K562 (cell line): ENCODE measurements at regions not wholly inside any gene's neighbourhood (a gene's known extent, or its start where the extent isn't known, plus 50 kb on each side); places are given as distances from the start of the nearest gene placed in this dataset.

Source experiments
- ATAC-seq: fragments of 200-7000 bp; cut with Tn5 transposase; 3 replicates; pipeline ENCODE4 v1.9.1; 2020; ENCODE audit warnings: moderate library complexity
- BruUV-seq: library from RNA; stranded (reverse); fragments of 400-500 nt; replicated peaks from 2 replicates; lab custom pipeline; 2021; lab: Mats Ljungman, UMichigan
- CTCF ChIA-PET: fragments of 300-600 bp; formaldehyde crosslinking; extraction: SDS; loops from one replicate; lab custom pipeline; 2021; ENCODE audit warnings: low intra/inter-chr PET ratio; lab: Yijun Ruan, JAX
- POLR2A ChIA-PET: fragments of 300-600, 350-650 bp; sonication (Branson Sonifier 250); formaldehyde crosslinking; extraction: SDS; loops from one replicate; lab custom pipeline; 2021; ENCODE audit warnings: antibody characterized with exemption, inconsistent platforms; lab: Yijun Ruan, JAX
- DNase-seq, 4 experiments: peaks; one replicate each; pipeline versions ENCODE4 v3.0.0 to v3.0.0-alpha.2; 2011 to 2018; ENCODE audit warnings: low spot score in 3 of 4, mixed read lengths in 3 of 4; ENCODE audit errors: extremely low read depth in 1 of 4
- FAIRE-seq: peaks from 2 replicates; lab custom pipeline; 2011; peaks lifted over from hg19 to GRCh38; lab: Jason Lieb, UNC
- H2AFZ ChIP-seq: 2 replicates; pipeline ENCODE4 v1.6.0; 2011; ENCODE audit warnings: low read depth, low read length, control low read depth, inconsistent platforms
- H3K27ac ChIP-seq: fragments of 200-600 bp; 3 replicates; pipeline ENCODE4 v1.8.0; 2011; ENCODE audit warnings: low read depth, mild to moderate bottlenecking, control low read depth, inconsistent platforms, low read length, moderate library complexity, mixed read lengths; ENCODE audit errors: extremely low read depth
- H3K27me3 ChIP-seq, 2 experiments: fragments of 300-600 bp in 1 of 2; 2 replicates in 1 of 2; 3 replicates in 1 of 2; pipeline versions ENCODE4 v1.6.0 to v1.8.0; 2011; ENCODE audit warnings: inconsistent platforms in 2 of 2, low read length in 2 of 2, mild to moderate bottlenecking in 1 of 2, mixed read lengths in 1 of 2, moderate library complexity in 1 of 2; ENCODE audit not compliant: control insufficient read depth in 2 of 2, insufficient read depth in 2 of 2
- H3K36me3 ChIP-seq: fragments of 300-600 bp; 3 replicates; pipeline ENCODE4 v1.8.0; 2011; ENCODE audit warnings: mild to moderate bottlenecking, low read length, inconsistent platforms; ENCODE audit not compliant: control insufficient read depth, insufficient read depth
- H3K4me1 ChIP-seq, 2 experiments: fragments of 200-600 bp in 1 of 2; replicated peaks in 1 of 2; 2 replicates in 1 of 2; 3 replicates in 1 of 2; pipeline versions ENCODE4 v1.5.1 to v1.8.0; 2011; ENCODE audit warnings: inconsistent platforms in 2 of 2, low read length in 2 of 2, mild to moderate bottlenecking in 1 of 2, mixed read lengths in 1 of 2, moderate library complexity in 1 of 2; ENCODE audit not compliant: control insufficient read depth in 2 of 2, insufficient read depth in 2 of 2
- H3K4me2 ChIP-seq: 2 replicates; pipeline ENCODE4 v1.6.1; 2011; ENCODE audit warnings: low read length, control low read depth, inconsistent platforms, mixed read lengths; ENCODE audit not compliant: insufficient read depth
- H3K4me3 ChIP-seq: fragments of 200-600 bp; sonication (generic), shearing (Covaris generic); 2 replicates; pipeline ENCODE4 v1.5.1; 2016; ENCODE audit warnings: control low read depth, inconsistent platforms
- H3K79me2 ChIP-seq: fragments of 200-600 bp; 3 replicates; pipeline ENCODE4 v1.8.0; 2011; ENCODE audit warnings: low read length, inconsistent platforms; ENCODE audit not compliant: control insufficient read depth, insufficient read depth
- H3K9ac ChIP-seq, 2 experiments: 2 replicates each; pipeline versions ENCODE4 v1.6.0 to v1.6.1; 2011; ENCODE audit warnings: low read depth in 2 of 2, low read length in 2 of 2, control low read depth in 1 of 2, inconsistent platforms in 1 of 2, mild to moderate bottlenecking in 1 of 2, mixed read lengths in 1 of 2; ENCODE audit not compliant: insufficient read depth in 1 of 2
- H3K9me1 ChIP-seq: one replicate; pipeline ENCODE4 v1.6.0; 2011; ENCODE audit warnings: inconsistent platforms, mild to moderate bottlenecking, low read length, moderate library complexity; ENCODE audit not compliant: control insufficient read depth, insufficient read depth
- H3K9me3 ChIP-seq: replicated peaks from 2 replicates; pipeline ENCODE4 v1.5.1; 2011; ENCODE audit warnings: low read depth, low read length, inconsistent platforms; ENCODE audit not compliant: control insufficient read depth, insufficient read depth
- H4K20me1 ChIP-seq: replicated peaks from 2 replicates; pipeline ENCODE4 v1.6.1; 2011; ENCODE audit warnings: low read length, inconsistent platforms, mixed read lengths; ENCODE audit not compliant: control insufficient read depth, insufficient read depth
- BMI1 ChIP-seq: fragments of 150-350 bp; IDR thresholded peaks from 2 replicates; pipeline ENCODE4 v1.6.1; 2014; ENCODE audit warnings: low read length
- CBX1 ChIP-seq: sonication (generic); IDR thresholded peaks from 2 replicates; pipeline ENCODE4 v1.6.1; 2016; ENCODE audit warnings: antibody characterized with exemption, low read depth, mild to moderate bottlenecking
- CCNT2 ChIP-seq: IDR thresholded peaks from 2 replicates; pipeline ENCODE4 v1.6.1; 2011; ENCODE audit warnings: borderline replicate concordance, low read depth, mild to moderate bottlenecking, moderate library complexity, mixed read lengths, low read length; ENCODE audit not compliant: insufficient read length; ENCODE audit errors: extremely low read depth
- CTBP1 ChIP-seq: fragments of 450-650 bp; IDR thresholded peaks from 2 replicates; pipeline ENCODE4 v1.6.1; 2016; ENCODE audit warnings: borderline replicate concordance
- ETV1 ChIP-seq: fragments of 450-650 bp; conservative IDR thresholded peaks from 2 replicates; pipeline ENCODE4 v1.6.1; 2016; ENCODE audit warnings: missing genetic modification characterization, control low read depth, low read depth, missing compliant biosample characterization
- FOSL1 ChIP-seq: fragments of 200-800 bp; sonication (Bioruptor generic); conservative IDR thresholded peaks from 2 replicates; pipeline ENCODE4 v1.6.1; 2016; ENCODE audit warnings: missing genetic modification characterization, missing compliant biosample characterization
- GATA2 ChIP-seq: sonication (generic); formaldehyde crosslinking; IDR thresholded peaks from 2 replicates; pipeline ENCODE4 v1.4.0; 2020; ENCODE audit warnings: mild to moderate bottlenecking, missing genetic modification reagents
- GMEB1 ChIP-seq: fragments of 250-450 bp; sonication (Bioruptor Pico); IDR thresholded peaks from 2 replicates; pipeline ENCODE4 v1.4.0; 2020; ENCODE audit warnings: mild to moderate bottlenecking
- HDAC2 ChIP-seq: fragments of 450-650 bp; IDR thresholded peaks from 2 replicates; pipeline ENCODE4 v1.6.1; 2016; ENCODE audit warnings: mild to moderate bottlenecking
- HOXB6 ChIP-seq: fragments of 250-450 bp; sonication (Bioruptor Pico); IDR thresholded peaks from 2 replicates; pipeline ENCODE4 v1.5.1; 2022; ENCODE audit warnings: mild to moderate bottlenecking, borderline replicate concordance
- IFI16 ChIP-seq: fragments of 250-450 bp; sonication (Bioruptor Pico); IDR thresholded peaks from 2 replicates; pipeline ENCODE4 v2.1.2; 2022; ENCODE audit warnings: mild to moderate bottlenecking, inconsistent platforms
- KHSRP ChIP-seq: fragments of 450-650 bp; IDR thresholded peaks from 2 replicates; pipeline ENCODE4 v1.6.1; 2017
- MLLT1 ChIP-seq, 2 experiments: fragments of 450-650 bp; IDR thresholded peaks; 2 replicates each; pipeline ENCODE4 v1.6.1; 2016
- PHB2 ChIP-seq: fragments of 450-650 bp; IDR thresholded peaks from 2 replicates; pipeline ENCODE4 v1.6.1; 2017; ENCODE audit warnings: low read depth
- RFX1 ChIP-seq: fragments of 450-650 bp; IDR thresholded peaks from 2 replicates; pipeline ENCODE4 v1.6.1; 2016; ENCODE audit warnings: mild to moderate bottlenecking, moderate library complexity
- TBL1XR1 ChIP-seq, 2 experiments: IDR thresholded peaks; 2 replicates each; pipeline ENCODE4 v1.6.1; 2012; ENCODE audit warnings: improper control_type of control experiment in 2 of 2, low read length in 2 of 2, mild to moderate bottlenecking in 1 of 2
- TFAM ChIP-seq: fragments of 250-450 bp; sonication (Bioruptor Pico); conservative IDR thresholded peaks from 2 replicates; pipeline ENCODE4 v1.5.0; 2021; ENCODE audit warnings: mild to moderate bottlenecking, moderate library complexity
- ZBTB33 ChIP-seq: sonication (generic); formaldehyde crosslinking; IDR thresholded peaks from 2 replicates; pipeline ENCODE4 v1.8.1; 2023; ENCODE audit warnings: mild to moderate bottlenecking, missing genetic modification reagents
- ZNF436 ChIP-seq: fragments of 250-450, 450-650 bp; sonication (Bioruptor Pico); formaldehyde crosslinking; IDR thresholded peaks from 2 replicates; pipeline ENCODE4 v1.7.0; 2020; ENCODE audit warnings: mild to moderate bottlenecking
- ZZZ3 ChIP-seq: fragments of 450-650 bp; IDR thresholded peaks from 2 replicates; pipeline ENCODE4 v1.6.1; 2016; ENCODE audit warnings: antibody characterized with exemption, mild to moderate bottlenecking, moderate library complexity
- in situ Hi-C: fragments of 300-500 bp; cut with MboI; formaldehyde crosslinking; loops from 4 replicates; pipeline ENCODE4 v1.15.0; 2018; ENCODE audit warnings: inconsistent platforms, mixed read lengths
- intact Hi-C: fragments of 100-400 bp; cut with micrococcal nuclease; formaldehyde crosslinking; loops from 2 replicates; pipeline ENCODE4 v1.14.2; 2022

GRCh38 chr19:28486926-28487325 is 726.0 kb downstream of the UQCRFS1 start:
- no peak for FAIRE-seq
- H3K4me2 ChIP-seq: no peak overlapping the region

More at GRCh38 chr19:28486926-28487325, 726.0 kb downstream of the UQCRFS1 start:
- Histone ChIP-seq H3K27me3 (no peaks in the 10 kb centered on the region), H3K36me3 (peaks cover 80% of the 10 kb centered on the region), H3K4me1 (peaks cover 11 to 13% of the 10 kb centered on the region in 2 experiments; a peak in 4 of 5 replicates), H3K4me3 (no peak overlapping the region), H3K27ac (no peak overlapping the region), H3K9me1 (no peaks in the 10 kb centered on the region), H4K20me1 (peaks cover 55% of the 10 kb centered on the region), H3K9me3 (no peaks in the 10 kb centered on the region), H2AFZ (no peak overlapping the region), H3K9ac (no peak overlapping the region), H3K79me2 (peaks cover 91% of the 10 kb centered on the region)
- ATAC-seq: no peak
- ChIA-PET POLR2A (interaction anchor here (0.7 kb wide), 1 partner anchor 498 kb away, joined by 3 read pairs; no protein-coding TSS in a partner anchor), CTCF (no interaction called here)
- intact Hi-C loops: loop anchor here (5.0 kb wide), 1 partner anchor 145 kb away; no protein-coding TSS in a partner anchor
- BruUV-seq: no TSS peak
- no peak for DNase-seq
- in situ Hi-C loops: no loop called here
- TF ChIP-seq ETV1 (tag) (no peak), CTBP1 (no peak), BMI1 (no peak), FOSL1 (tag) (no peak), RFX1 (no peak), MLLT1 (IDR thresholded peaks at IDR 0.05) (no peak), PHB2 (no peak), KHSRP (no peak), ZZZ3 (no peak), ZBTB33 (CRISPR knock-in tag) (no peak), IFI16 (no peak), GATA2 (CRISPR knock-in tag) (no peak), TBL1XR1 (IDR thresholded peaks at IDR 0.05; ENCODE audit: low read length in 2 of 2) (no peak), ZNF436 (CRISPR knock-in tag) (no peak), CBX1 (no peak), CCNT2 (no peak), HDAC2 (no peak), HOXB6 (CRISPR knock-in tag) (no peak), TFAM (CRISPR knock-in tag) (no peak), GMEB1 (CRISPR knock-in tag) (no peak)
